D341Med (cell line): ENCODE measurements at regions not wholly inside any gene's neighbourhood (a gene's known extent, or its start where the extent isn't known, plus 50 kb on each side); places are given as distances from the start of the nearest gene placed in this dataset.

Source experiments
- DNase-seq: peaks from one replicate; pipeline ENCODE4 v3.0.0; 2012; ENCODE audit warnings: low spot score

- DNase-seq = no peak
Measured at GRCh38 chr6:114430534-114431124, 87.8 kb upstream of the HS3ST5 start.

GRCh38 chr6:114428341-114428740 lies 85.5 kb upstream of the HS3ST5 start:
- no peak for DNase-seq

GRCh38 chr6:114421199-114421598 lies 78.4 kb upstream of the HS3ST5 start:
- DNase-seq = no peak

- DNase-seq = no peak
Measured at GRCh38 chr6:114419175-114419574, 76.4 kb upstream of the HS3ST5 start.

GRCh38 chr6:114418304-114418972 lies 75.6 kb upstream of the HS3ST5 start:
- DNase-seq = no peak

- peak; percentile 40 for DNase-seq
Measured at GRCh38 chr6:114407426-114408035, 64.7 kb upstream of the HS3ST5 start.

GRCh38 chr6:114404339-114404955 lies 61.6 kb upstream of the HS3ST5 start:
- no peak for DNase-seq

GRCh38 chr6:114403858-114404257 lies 61.0 kb upstream of the HS3ST5 start:
- no peak for DNase-seq

- DNase-seq = no peak
Measured at GRCh38 chr6:114398481-114398880, 55.7 kb upstream of the HS3ST5 start.
